HEK293 (cell line): ENCODE measurements at regions not wholly inside any gene's neighbourhood (a gene's known extent, or its start where the extent isn't known, plus 50 kb on each side); places are given as distances from the start of the nearest gene placed in this dataset.

Experiments used
- ATF2 ChIP-seq: fragments of 450-650 bp; formaldehyde crosslinking; IDR thresholded peaks from 2 replicates; pipeline ENCODE4 v1.5.1; 2016; ENCODE audit warnings: missing biosample characterization, missing genetic modification characterization, low read depth
- BCL6B ChIP-seq: fragments of 450-650 bp; formaldehyde crosslinking; IDR thresholded peaks from 2 replicates; pipeline ENCODE4 v1.5.1; 2017; ENCODE audit warnings: missing biosample characterization, missing genetic modification characterization
- PRDM10 ChIP-seq: fragments of 450-650 bp; formaldehyde crosslinking; IDR thresholded peaks from 2 replicates; pipeline ENCODE4 v1.5.1; 2016; ENCODE audit warnings: missing biosample characterization, missing genetic modification characterization
- REST ChIP-seq: fragments of 450-650 bp; formaldehyde crosslinking; IDR thresholded peaks from 2 replicates; pipeline ENCODE4 v1.5.1; 2016; ENCODE audit warnings: missing biosample characterization, missing genetic modification characterization
- SP2 ChIP-seq: fragments of 450-650 bp; formaldehyde crosslinking; IDR thresholded peaks from 2 replicates; pipeline ENCODE4 v1.5.1; 2016; ENCODE audit warnings: missing biosample characterization, missing genetic modification characterization
- YY1 ChIP-seq: fragments of 450-650 bp; formaldehyde crosslinking; IDR thresholded peaks from 2 replicates; pipeline ENCODE4 v1.5.1; 2018; ENCODE audit warnings: missing biosample characterization, missing genetic modification characterization
- ZBTB21 ChIP-seq: fragments of 450-650 bp; formaldehyde crosslinking; IDR thresholded peaks from 2 replicates; pipeline ENCODE4 v1.5.1; 2017; ENCODE audit warnings: missing biosample characterization, missing genetic modification characterization
- ZFP3 ChIP-seq: fragments of 450-650 bp; formaldehyde crosslinking; IDR thresholded peaks from 2 replicates; pipeline ENCODE4 v1.5.1; 2016; ENCODE audit warnings: low read depth, missing biosample characterization, missing genetic modification characterization
- ZNF121 ChIP-seq: fragments of 450-650 bp; formaldehyde crosslinking; IDR thresholded peaks from 2 replicates; pipeline ENCODE4 v1.5.1; 2016; ENCODE audit warnings: missing biosample characterization, missing genetic modification characterization
- ZNF621 ChIP-seq: fragments of 450-650 bp; formaldehyde crosslinking; IDR thresholded peaks from 2 replicates; pipeline ENCODE4 v1.5.1; 2017; ENCODE audit warnings: missing biosample characterization, missing genetic modification characterization
- TF ChIP-seq, protein P1 (sequence below): fragments of 450-650 bp; formaldehyde crosslinking; IDR thresholded peaks from 2 replicates; pipeline ENCODE4 v1.5.1; 2016; ENCODE audit warnings: missing biosample characterization, missing genetic modification characterization
- TF ChIP-seq, protein P2 (sequence below): fragments of 450-650 bp; formaldehyde crosslinking; IDR thresholded peaks from 2 replicates; pipeline ENCODE4 v1.5.1; 2017; ENCODE audit warnings: missing biosample characterization, mild to moderate bottlenecking, missing genetic modification characterization, moderate library complexity

- TF ChIP-seq, protein P1, sequence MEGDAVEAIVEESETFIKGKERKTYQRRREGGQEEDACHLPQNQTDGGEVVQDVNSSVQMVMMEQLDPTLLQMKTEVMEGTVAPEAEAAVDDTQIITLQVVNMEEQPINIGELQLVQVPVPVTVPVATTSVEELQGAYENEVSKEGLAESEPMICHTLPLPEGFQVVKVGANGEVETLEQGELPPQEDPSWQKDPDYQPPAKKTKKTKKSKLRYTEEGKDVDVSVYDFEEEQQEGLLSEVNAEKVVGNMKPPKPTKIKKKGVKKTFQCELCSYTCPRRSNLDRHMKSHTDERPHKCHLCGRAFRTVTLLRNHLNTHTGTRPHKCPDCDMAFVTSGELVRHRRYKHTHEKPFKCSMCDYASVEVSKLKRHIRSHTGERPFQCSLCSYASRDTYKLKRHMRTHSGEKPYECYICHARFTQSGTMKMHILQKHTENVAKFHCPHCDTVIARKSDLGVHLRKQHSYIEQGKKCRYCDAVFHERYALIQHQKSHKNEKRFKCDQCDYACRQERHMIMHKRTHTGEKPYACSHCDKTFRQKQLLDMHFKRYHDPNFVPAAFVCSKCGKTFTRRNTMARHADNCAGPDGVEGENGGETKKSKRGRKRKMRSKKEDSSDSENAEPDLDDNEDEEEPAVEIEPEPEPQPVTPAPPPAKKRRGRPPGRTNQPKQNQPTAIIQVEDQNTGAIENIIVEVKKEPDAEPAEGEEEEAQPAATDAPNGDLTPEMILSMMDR (tag by site-specific recombination): no peak
- TF ChIP-seq ZFP3 (tag by site-specific recombination): no peak
- TF ChIP-seq, protein P2, sequence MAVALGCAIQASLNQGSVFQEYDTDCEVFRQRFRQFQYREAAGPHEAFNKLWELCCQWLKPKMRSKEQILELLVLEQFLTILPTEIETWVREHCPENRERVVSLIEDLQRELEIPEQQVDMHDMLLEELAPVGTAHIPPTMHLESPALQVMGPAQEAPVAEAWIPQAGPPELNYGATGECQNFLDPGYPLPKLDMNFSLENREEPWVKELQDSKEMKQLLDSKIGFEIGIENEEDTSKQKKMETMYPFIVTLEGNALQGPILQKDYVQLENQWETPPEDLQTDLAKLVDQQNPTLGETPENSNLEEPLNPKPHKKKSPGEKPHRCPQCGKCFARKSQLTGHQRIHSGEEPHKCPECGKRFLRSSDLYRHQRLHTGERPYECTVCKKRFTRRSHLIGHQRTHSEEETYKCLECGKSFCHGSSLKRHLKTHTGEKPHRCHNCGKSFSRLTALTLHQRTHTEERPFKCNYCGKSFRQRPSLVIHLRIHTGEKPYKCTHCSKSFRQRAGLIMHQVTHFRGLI (tag by site-specific recombination): no peak
- TF ChIP-seq ZNF621: no peak
- no peak for TF ChIP-seq YY1 (tag by site-specific recombination)
- TF ChIP-seq ZNF121 (tag by site-specific recombination): no peak
- no peak for TF ChIP-seq SP2
- no peak for TF ChIP-seq REST (tag by site-specific recombination)
- no peak for TF ChIP-seq ZBTB21
- TF ChIP-seq ATF2 (tag by site-specific recombination): no peak
- TF ChIP-seq PRDM10 (tag by site-specific recombination): no peak
- TF ChIP-seq BCL6B: no peak
Observed at GRCh38 chr2:71852141-71852711, 295.4 kb downstream of the CYP26B1 start.
